HG03064 (cell line): ENCODE measurements at regions not wholly inside any gene's neighbourhood (a gene's known extent, or its start where the extent isn't known, plus 50 kb on each side); places are given as distances from the start of the nearest gene placed in this dataset.
"Not testable (repeated sequence)": the region's sequence is repeated elsewhere in the genome, so short reads cannot be mapped to it uniquely, and the experiment has no call there.

Experiments used
- ATAC-seq: cut with Tn5 transposase; IDR thresholded peaks from one replicate; pipeline ENCODE4 v1.9.1; 2021; ENCODE audit warnings: low read depth; ENCODE audit not compliant: unreplicated experiment

GRCh38 chr12:124707316-124707715 lies 139.9 kb upstream of the NCOR2 start:
- no peak for ATAC-seq

GRCh38 chr12:124706363-124706762 lies 139.0 kb upstream of the NCOR2 start:
- no peak for ATAC-seq

GRCh38 chr12:124705545-124706138 lies 138.2 kb upstream of the NCOR2 start:
- ATAC-seq: no peak

DNA sequence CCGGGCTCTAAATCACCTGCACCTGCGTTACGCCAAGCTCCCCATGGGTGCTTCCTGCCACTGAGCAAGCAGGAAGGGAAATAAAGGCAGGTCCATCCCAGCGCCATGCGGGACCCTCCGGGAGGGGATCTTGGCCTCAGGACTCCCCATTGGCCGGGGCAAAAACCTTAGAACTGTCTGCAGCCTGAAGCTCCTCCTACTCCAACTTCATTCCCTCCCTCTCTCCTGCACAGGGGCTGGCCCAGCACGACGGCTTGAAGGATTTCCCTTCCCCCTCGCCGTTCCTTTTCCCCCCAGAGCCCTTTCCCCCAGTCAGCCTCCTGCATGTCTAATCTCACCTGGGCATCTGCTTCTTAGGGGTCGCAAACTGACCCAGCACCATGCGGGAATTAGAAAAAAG lies 137.2 kb upstream of the NCOR2 start:
- ATAC-seq: no peak

- ATAC-seq: no peak
These were observed 136.4 kb upstream of the NCOR2 start for GRCh38 chr12:124703856-124704255.

DNA sequence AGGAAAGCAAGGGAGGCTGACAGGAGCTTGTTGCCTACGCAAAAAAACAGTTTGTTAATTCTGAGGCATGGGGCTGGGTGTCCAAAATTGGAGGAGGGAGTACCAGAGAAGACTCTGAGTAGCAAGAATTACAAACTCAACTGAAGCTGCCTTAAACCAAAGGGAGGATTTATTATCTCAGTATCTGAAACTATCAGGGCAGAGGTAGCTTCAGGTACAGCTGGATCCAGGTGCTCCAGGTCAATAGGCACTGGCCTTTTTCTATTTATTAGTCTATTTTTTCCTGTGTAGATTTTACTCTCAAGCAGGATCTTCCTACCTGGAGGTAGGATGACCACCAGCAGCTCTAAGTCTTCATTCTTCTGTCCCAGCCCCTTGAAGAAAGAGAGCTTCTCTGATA lies 135.3 kb upstream of the NCOR2 start:
- ATAC-seq: no peak

- ATAC-seq: no peak
These were observed 133.6 kb upstream of the NCOR2 start for GRCh38 chr12:124700810-124701592.

- no peak for ATAC-seq
These were observed 132.5 kb upstream of the NCOR2 start for GRCh38 chr12:124699909-124700308.

DNA sequence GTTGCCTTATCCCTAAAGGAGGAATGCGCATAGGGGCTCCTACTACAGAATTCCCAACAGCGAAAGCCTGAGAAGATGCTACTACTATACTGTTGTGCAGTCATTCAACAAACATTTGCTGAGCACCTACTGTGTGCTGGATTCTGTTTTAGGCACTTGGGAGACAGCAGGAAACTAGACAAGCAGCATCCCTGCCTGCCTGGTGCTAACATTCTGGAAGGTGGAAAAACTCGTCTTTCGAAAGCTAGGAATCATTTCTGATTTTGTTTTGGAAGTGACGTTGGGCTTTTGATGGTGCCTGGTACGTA lies 131.5 kb upstream of the NCOR2 start:
- ATAC-seq: no peak

DNA sequence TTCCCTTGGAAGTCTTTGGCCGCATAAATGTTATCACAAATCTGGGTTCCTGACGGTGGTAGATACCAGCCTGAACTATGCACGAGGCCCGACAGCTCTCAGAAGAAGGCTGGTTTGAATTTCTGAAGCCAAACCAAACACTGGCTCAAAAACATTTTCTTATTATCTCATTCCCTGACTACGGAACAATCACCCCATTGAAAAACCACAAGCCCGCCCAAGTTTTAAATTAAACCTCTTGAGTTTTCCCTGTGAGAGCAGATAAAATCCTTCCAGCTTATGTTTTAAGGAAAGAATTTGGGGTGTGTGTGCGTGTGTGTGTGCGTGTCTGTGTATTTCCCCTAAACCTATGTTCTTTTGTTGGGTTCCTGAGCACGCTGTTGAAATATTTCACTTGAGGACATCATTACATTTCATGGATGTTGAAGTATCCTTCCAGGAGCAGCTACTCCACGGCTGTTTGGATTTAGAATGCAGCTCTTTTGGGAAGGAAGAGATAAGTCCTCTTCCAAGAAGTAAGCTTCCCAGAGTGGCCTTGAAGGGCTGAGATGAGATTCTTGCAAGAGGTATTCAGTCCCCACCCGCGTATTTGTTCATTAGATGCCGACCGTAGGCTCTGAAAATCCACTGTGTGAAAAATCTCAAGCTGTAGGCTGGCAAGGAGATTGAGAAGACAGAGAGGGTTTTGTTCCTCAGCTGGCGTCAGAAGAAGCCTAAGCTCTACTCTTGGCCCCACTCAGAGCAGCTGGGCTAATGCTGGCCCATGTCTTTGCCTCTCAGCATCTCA lies 131.0 kb upstream of the NCOR2 start:
- no peak for ATAC-seq

DNA sequence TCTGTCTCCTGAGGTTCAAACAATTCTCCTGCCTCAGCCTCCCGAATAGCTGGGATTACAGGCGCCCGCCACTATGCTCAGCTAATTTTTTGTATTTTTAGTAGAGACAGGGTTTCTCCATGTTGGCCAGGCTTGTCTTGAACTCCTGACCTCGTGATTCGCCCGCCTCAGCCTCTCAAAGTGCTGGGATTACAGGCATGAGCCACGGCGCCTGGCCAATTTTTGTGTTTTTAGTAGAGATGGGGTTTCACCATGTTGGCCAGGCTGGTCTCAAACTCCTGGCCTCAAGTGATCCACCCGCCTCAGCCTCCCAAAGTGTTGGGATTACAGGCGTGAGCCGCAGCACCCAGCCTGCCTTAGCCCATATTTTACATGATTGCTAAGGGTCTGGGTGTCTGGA lies 130.3 kb upstream of the NCOR2 start:
- not testable (repeated sequence) for ATAC-seq

DNA sequence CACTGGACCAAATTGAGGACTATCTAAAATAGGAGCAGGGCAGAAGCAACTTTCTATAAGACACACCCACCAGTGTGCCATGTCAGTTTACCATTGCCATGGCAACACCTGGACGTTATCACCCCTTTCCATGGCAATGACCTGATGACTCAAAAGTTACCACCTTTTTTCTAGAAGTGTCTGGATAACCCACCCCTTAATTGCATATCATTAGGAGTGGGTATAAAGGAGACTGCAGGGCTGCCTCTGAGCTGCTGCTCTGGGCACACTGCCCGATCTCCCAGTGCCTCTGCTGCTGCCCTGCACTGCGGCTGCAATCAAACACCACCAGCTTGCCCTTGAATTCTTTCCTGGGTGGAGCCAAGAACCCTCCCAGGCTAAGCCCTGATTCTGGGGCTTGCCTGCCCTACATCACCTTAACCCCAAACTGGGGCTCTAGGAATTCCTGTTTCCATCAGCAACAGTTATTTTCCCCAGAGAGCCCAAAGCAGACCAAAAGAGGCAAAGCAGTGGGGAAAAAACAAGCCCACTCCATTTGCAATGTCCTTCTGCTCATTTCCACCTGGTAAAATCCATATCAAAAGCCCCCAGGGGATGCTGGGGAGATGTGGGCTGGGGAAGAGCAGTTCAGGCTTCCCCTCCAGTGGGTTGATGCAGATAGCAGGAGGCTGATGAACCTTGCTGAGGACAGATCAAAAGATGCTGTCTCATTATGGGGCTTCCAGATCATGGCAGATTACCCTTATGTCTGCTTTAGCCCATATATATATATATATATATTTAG lies 129.5 kb upstream of the NCOR2 start:
- ATAC-seq: no peak

- ATAC-seq: no peak
These were observed 128.4 kb upstream of the NCOR2 start for GRCh38 chr12:124695861-124696260.

DNA sequence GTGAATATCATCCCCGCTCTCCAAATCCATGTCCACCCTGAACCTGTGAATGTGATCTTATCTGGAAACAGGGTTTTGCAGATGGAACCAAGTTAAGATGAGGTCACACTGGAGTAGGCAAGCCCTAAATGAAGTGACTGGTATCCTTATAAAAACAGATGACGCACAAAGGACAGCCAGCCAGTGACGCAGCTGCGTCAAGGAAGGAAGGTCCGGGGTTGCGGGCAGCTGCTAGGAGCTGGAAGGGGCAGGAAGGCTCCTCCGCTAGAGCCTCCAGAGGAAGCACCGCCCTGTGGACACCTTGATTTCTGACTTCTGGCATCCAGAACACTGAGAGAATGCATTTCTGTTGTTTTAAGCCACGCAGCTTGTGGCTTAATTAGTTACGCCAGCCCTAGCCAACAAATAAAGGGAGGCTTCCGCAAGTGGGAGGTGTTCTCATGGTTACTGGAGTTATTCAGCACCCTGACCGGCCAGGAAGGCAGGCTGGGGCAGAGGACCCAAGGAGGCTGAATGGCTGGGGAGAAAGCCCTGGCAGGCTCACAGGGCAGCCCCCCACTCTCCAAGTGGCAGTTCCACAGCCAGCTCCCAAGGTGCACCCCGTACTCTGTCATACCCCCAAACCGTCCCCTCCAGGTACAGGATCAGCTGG lies 127.6 kb upstream of the NCOR2 start:
- no peak for ATAC-seq

- ATAC-seq: no peak
These were observed 126.8 kb upstream of the NCOR2 start for GRCh38 chr12:124694250-124694649.

DNA sequence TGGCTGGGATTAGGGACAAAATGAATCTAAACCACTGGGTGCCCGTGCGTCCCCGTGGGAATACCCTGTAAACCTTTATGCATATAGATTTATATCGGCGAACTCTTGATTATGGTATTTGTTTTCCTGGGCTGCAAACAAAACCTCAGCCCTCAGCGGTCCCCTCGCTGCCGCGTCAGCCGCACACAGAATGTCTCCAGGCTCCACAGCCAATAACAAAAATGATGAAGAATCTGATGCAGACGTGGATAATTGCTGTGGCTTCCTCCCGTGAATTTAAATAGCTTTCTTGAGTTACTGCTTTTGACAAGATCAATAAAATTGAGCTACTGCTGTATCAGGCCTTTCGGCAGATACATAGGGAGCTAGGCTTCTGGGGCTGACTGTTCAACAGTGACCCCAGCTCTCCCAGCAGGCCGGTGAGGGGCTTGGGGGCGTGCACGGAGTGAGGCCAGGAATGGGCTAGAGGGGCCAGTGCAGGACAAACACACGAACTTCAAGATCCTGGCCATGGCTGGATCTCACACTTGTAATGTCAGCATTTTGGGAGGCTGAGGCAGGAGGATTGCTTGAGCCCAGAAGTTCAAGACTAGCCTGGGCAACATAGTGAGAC lies 125.8 kb upstream of the NCOR2 start:
- ATAC-seq: no peak

DNA sequence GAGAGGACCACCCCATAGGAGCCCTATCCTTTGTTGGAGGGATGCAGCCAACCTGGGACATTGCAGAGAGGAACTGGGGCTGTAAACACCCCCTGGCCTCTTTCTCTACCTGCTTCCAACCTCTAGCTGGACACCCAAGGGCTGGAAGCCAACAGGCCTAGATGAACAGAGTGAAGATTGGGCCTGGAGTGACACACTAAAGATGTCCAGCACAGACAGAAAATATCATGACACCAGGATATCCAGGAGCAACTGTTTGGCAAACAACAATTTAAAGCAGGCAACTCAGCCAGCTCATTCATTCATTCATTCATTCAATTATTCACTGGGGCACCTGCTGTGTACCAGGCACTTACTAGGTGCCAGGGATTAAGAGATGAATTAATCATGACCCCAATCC lies 125.0 kb upstream of the NCOR2 start:
- ATAC-seq: no peak

- ATAC-seq: no peak
These were observed 124.0 kb upstream of the NCOR2 start for GRCh38 chr12:124691429-124691828.

DNA sequence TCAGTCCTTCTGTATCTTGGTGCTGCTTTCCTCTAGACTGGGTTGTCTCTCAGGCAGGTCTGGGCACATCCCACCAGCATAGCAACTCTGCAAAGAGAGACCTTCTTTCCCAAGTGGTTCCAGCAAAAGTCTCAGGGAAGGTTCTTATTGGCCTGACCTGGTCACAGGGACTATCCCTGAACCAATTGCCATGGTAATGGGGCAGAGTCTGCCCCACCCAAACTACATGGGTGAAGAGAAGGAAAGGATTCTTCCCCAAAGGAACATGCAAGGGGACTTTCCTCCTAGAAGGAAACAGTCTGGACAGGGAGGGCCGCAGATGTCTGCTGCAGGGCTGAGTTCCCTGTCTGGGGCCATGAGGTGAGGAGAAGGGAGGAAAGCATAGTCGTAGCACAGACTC lies 122.2 kb upstream of the NCOR2 start:
- ATAC-seq: no peak

GRCh38 chr12:124688356-124688992 lies 121.1 kb upstream of the NCOR2 start:
- no peak for ATAC-seq
